Activated T-cell treated with anti-CD3 and anti-CD28 coated beads, Interleukin-2, amount 50 U/mL, for 72 hours (primary cell): ENCODE measurements at regions not wholly inside any gene's neighbourhood (a gene's known extent, or its start where the extent isn't known, plus 50 kb on each side); places are given as distances from the start of the nearest gene placed in this dataset.

Experiments
- ATAC-seq, 2 donors: fragments of 150-1000 bp; cut with Tn5 transposase; replicated peaks in 1 of 2; 2 replicates each; pipeline ENCODE4 v1.10.0; 2021; ENCODE audit warnings: moderate library complexity in 2 of 2, mild to moderate bottlenecking in 1 of 2
- DNase-seq, 2 donors: peaks; one replicate each; pipeline ENCODE4 v3.0.0; 2021 to 2022; ENCODE audit warnings: mixed read lengths in 1 of 2
- H3K27ac Mint-ChIP-seq: one replicate; pipeline ENCODE4 v1.8.0; 2022; ENCODE audit warnings: mild to moderate bottlenecking, moderate library complexity, mixed read lengths
- H3K27me3 Mint-ChIP-seq: one replicate; pipeline ENCODE4 v1.8.0; 2022; ENCODE audit warnings: low read depth, mixed read lengths
- H3K36me3 Mint-ChIP-seq, 2 donors: one replicate each; pipeline ENCODE4 v1.8.0; 2022; ENCODE audit warnings: mixed read lengths in 2 of 2, mild to moderate bottlenecking in 1 of 2; ENCODE audit not compliant: insufficient read depth in 2 of 2
- H3K4me1 Mint-ChIP-seq: one replicate; pipeline ENCODE4 v1.8.0; 2022; ENCODE audit warnings: low read depth, mixed read lengths
- H3K4me3 Mint-ChIP-seq, 2 donors: one replicate each; pipeline ENCODE4 v1.8.0; 2022; ENCODE audit warnings: mild to moderate bottlenecking in 2 of 2, mixed read lengths in 2 of 2, moderate library complexity in 2 of 2
- H3K9me3 Mint-ChIP-seq, 2 donors: one replicate each; pipeline ENCODE4 v1.8.0; 2022; ENCODE audit warnings: mixed read lengths in 2 of 2

DNA sequence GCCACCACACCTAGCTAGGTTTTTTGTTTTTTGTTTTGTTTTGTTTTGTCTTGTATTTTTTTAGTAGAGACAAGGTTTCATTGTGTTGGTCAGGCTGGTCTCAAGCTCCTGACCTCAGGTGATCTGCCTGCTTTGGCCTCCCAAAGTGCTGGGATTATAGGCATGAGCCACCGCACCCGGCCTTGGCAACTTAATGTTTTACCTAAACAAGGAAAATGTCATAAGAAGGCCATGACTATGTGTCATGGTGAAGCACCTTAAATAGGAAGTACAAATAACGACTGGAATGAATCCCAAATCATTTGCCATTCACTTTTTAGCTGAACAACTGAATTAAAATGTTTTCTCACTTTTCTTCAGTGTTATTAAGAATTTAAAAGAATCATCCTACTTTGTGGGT is 465.2 kb downstream of the KCTD12 start:
- no peaks in the 10 kb centered on the region for H3K4me1 Mint-ChIP-seq
- no peak overlapping the region for H3K27ac Mint-ChIP-seq
- H3K4me3 Mint-ChIP-seq = no peak overlapping the region
- no peak for ATAC-seq
- no peaks in the 10 kb centered on the region for H3K9me3 Mint-ChIP-seq
- H3K27me3 Mint-ChIP-seq = no peaks in the 10 kb centered on the region
- no peaks in the 10 kb centered on the region for H3K36me3 Mint-ChIP-seq
- no peak for DNase-seq

GRCh38 chr13:76418404-76418803 is 467.8 kb downstream of the KCTD12 start:
- ATAC-seq = no peak
- Mint-ChIP-seq H3K27ac (no peak overlapping the region), H3K27me3 (no peaks in the 10 kb centered on the region), H3K4me1 (no peaks in the 10 kb centered on the region), H3K4me3 (no peak overlapping the region), H3K36me3 (no peaks in the 10 kb centered on the region), H3K9me3 (no peaks in the 10 kb centered on the region)
- no peak for DNase-seq

GRCh38 chr13:76414320-76414719 is 471.9 kb downstream of the KCTD12 start:
- DNase-seq (no peak), ATAC-seq (no peak)
- no peak overlapping the region for H3K27ac Mint-ChIP-seq
- H3K36me3 Mint-ChIP-seq = no peaks in the 10 kb centered on the region
- H3K9me3 Mint-ChIP-seq = no peaks in the 10 kb centered on the region
- H3K27me3 Mint-ChIP-seq = no peaks in the 10 kb centered on the region
- no peak overlapping the region for H3K4me3 Mint-ChIP-seq
- no peaks in the 10 kb centered on the region for H3K4me1 Mint-ChIP-seq

GRCh38 chr13:76406243-76406642 is 480.0 kb downstream of the KCTD12 start:
- DNase-seq (no peak), ATAC-seq (no peak)
- H3K9me3 Mint-ChIP-seq = no peaks in the 10 kb centered on the region
- H3K27me3 Mint-ChIP-seq = no peaks in the 10 kb centered on the region
- H3K27ac Mint-ChIP-seq = no peak overlapping the region
- H3K4me3 Mint-ChIP-seq = no peak overlapping the region
- H3K36me3 Mint-ChIP-seq = no peaks in the 10 kb centered on the region
- H3K4me1 Mint-ChIP-seq = no peaks in the 10 kb centered on the region

DNA sequence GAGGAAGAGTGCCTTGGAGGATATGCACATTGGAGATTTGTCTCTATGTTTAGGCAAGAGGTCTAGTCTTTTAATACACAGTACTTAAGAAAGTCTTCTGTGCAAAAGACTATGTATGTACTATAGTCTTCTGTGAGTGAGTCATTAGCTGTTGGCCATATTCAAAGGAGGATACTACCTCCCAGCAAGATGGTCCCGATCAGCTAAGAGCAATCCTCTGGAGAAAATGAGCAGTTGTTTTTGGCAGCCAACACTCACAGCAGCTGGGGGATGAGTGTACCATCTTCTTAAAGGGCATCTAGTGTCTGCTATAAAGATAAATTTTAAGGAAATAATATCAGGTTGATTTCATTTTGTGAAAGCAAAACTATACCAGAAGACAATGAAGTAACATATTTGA is 487.8 kb downstream of the KCTD12 start:
- DNase-seq = no peak
- Mint-ChIP-seq H3K27me3 (no peaks in the 10 kb centered on the region), H3K4me3 (no peak overlapping the region), H3K9me3 (peaks cover 0 to 1% of the 10 kb centered on the region in 2 donors), H3K36me3 (no peaks in the 10 kb centered on the region), H3K4me1 (peaks cover 8% of the 10 kb centered on the region), H3K27ac (no peak overlapping the region)
- no peak for ATAC-seq

DNA sequence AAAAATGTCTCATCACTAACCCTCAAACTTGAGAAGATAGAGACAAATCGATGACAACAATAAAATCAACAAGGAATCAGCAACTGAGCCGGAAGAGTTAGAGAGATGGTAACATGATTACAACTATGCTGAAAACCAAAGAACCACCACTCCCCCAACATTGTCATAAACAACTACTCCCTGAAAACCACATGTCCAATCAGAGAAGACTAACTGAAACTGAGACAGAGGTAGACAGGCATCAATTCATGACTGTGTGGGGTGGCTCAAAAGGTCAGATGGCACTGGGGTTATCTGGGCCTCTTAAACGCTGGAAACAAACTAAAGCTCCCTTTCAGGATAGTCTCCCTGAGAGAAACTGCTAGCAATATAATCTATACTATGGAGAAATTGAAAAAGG is 488.8 kb downstream of the KCTD12 start:
- Mint-ChIP-seq H3K27me3 (no peaks in the 10 kb centered on the region), H3K9me3 (peaks cover 0 to 1% of the 10 kb centered on the region in 2 donors), H3K4me1 (peaks cover 8% of the 10 kb centered on the region), H3K4me3 (peak overlapping the region; percentile 5 to 22), H3K27ac (peak overlapping the region; percentile 36), H3K36me3 (no peaks in the 10 kb centered on the region)
- ATAC-seq = peak; percentile 79 to 95
- DNase-seq = peak; percentile 1 to 4

DNA sequence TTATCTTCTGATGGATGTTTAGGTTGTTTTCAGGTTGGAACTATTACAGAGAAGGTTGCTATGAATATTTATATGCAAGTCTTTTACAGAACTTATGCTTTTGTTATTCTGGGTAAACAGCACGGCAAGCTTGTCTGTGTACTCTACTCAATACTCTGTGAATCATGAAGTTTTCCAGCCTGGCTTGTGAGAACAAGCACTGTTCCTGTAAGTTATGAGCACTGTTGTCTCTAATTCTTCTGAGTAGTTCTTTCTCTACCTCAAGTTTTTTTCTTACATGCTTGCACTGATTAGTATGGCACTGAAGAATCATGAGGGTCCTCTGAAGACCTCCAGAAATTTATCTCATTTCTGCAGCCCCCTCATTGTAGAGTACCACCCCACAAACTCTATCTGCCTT is 496.9 kb downstream of the KCTD12 start:
- no peak overlapping the region for H3K27ac Mint-ChIP-seq
- no peak overlapping the region for H3K4me3 Mint-ChIP-seq
- no peaks in the 10 kb centered on the region for H3K9me3 Mint-ChIP-seq
- no peaks in the 10 kb centered on the region for H3K27me3 Mint-ChIP-seq
- DNase-seq (no peak), ATAC-seq (no peak)
- no peaks in the 10 kb centered on the region for H3K36me3 Mint-ChIP-seq
- H3K4me1 Mint-ChIP-seq = no peaks in the 10 kb centered on the region

GRCh38 chr13:76387566-76387965 is 498.6 kb downstream of the KCTD12 start:
- DNase-seq (no peak), ATAC-seq (no peak)
- H3K27ac Mint-ChIP-seq = no peak overlapping the region
- H3K27me3 Mint-ChIP-seq = no peaks in the 10 kb centered on the region
- no peaks in the 10 kb centered on the region for H3K36me3 Mint-ChIP-seq
- no peaks in the 10 kb centered on the region for H3K4me1 Mint-ChIP-seq
- no peaks in the 10 kb centered on the region for H3K9me3 Mint-ChIP-seq
- no peak overlapping the region for H3K4me3 Mint-ChIP-seq

DNA sequence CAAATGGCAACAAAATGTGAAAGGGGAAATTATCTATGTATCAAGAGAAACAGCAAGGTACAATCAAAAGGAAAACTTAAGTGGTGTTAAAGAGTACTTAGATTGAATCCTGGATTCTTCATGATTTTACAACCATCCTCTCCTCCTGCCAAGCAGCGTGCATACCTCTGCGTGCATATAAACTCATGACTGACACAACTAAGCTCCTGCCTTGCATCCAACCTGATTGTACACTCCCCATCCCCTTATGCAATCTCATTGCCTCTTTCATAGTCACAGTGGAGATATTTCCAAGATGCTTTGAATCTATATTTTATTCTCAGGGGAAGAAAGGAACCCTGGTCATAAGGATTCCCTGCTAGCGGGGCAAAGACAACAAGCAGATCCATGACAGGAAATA is 499.9 kb downstream of the KCTD12 start:
- no peaks in the 10 kb centered on the region for H3K9me3 Mint-ChIP-seq
- no peaks in the 10 kb centered on the region for H3K4me1 Mint-ChIP-seq
- ATAC-seq (no peak), DNase-seq (no peak)
- no peaks in the 10 kb centered on the region for H3K27me3 Mint-ChIP-seq
- no peak overlapping the region for H3K4me3 Mint-ChIP-seq
- H3K36me3 Mint-ChIP-seq = no peaks in the 10 kb centered on the region
- no peak overlapping the region for H3K27ac Mint-ChIP-seq

- H3K27ac Mint-ChIP-seq = no peak overlapping the region
- H3K9me3 Mint-ChIP-seq = no peaks in the 10 kb centered on the region
- H3K4me1 Mint-ChIP-seq = no peaks in the 10 kb centered on the region
- no peaks in the 10 kb centered on the region for H3K36me3 Mint-ChIP-seq
- H3K4me3 Mint-ChIP-seq = no peak overlapping the region
- ATAC-seq = no peak
- H3K27me3 Mint-ChIP-seq = no peaks in the 10 kb centered on the region
- DNase-seq = no peak
These were observed 500.6 kb downstream of the KCTD12 start for GRCh38 chr13:76385586-76385985.

DNA sequence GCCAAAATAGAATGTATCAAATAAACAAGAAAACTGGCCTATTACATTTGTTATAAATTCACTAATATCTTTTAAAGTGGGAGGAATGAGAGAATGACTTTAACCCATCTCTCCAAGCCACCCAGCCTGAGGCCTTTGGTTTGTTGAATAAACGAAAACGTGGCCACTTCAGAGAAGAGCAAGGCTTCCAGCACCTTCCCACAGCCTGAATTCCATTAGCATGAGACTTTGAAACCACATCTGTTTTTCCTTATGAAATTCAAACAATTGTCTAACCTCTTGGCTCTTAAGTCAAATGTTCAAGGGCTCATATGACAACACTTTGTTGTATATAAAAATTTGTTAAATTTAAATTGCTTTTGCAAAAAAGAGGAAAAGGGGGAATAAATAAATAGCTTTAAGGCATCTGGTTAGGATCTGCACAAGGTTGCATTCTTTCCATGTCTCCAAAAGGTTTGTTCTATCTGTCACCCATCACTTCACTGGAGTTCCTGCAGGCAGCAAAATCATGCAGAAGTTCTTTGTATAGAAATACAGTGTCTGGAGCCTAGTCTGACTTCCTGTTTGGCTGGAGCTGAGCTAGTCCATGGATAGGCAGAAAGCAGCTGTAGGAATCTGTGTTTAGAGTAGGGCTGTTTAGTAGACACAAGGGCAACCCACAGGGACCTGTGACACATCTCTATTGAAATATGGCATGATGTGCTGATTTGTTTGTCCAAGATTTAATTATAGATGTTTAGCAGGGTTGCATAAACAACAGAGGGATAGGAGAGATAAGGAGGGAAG is 502.3 kb downstream of the KCTD12 start:
- ATAC-seq = no peak
- Mint-ChIP-seq H3K9me3 (no peaks in the 10 kb centered on the region), H3K4me3 (no peak overlapping the region), H3K4me1 (no peaks in the 10 kb centered on the region), H3K27ac (no peak overlapping the region), H3K36me3 (no peaks in the 10 kb centered on the region), H3K27me3 (no peaks in the 10 kb centered on the region)
- DNase-seq = no peak

DNA sequence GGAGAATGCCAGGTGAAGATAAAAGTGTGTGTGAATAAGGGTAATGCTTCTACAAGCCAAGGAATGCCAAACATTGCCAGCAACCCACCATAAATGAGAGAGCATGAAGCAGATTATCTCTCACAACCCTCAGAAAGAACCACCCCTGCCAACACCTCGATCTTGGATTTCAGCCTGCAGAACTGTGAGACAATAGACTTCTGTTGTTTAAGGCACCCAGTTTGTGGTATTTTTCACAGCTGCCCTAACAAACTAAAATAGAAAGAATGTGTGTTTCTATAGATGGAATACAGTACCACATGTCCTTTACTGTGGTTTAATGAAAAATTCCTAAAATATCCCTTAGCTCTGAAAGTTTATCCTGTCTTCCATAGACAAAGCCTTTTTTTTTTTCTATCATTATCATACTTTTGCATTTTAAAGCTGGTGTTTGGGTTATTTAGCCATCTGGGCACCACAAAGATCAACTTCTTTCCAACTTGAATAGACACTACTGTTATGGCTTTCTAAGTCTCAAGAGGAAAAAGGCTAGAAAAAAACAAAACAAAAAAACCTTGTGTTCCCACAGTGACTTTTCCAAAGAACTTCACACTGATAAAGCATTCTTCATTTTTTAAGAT is 505.6 kb downstream of the KCTD12 start:
- no peak for DNase-seq
- H3K4me1 Mint-ChIP-seq = no peaks in the 10 kb centered on the region
- ATAC-seq = no peak
- H3K27ac Mint-ChIP-seq = no peak overlapping the region
- H3K4me3 Mint-ChIP-seq = no peak overlapping the region
- peaks cover 6% of the 10 kb centered on the region for H3K27me3 Mint-ChIP-seq
- no peaks in the 10 kb centered on the region for H3K36me3 Mint-ChIP-seq
- no peaks in the 10 kb centered on the region for H3K9me3 Mint-ChIP-seq

DNA sequence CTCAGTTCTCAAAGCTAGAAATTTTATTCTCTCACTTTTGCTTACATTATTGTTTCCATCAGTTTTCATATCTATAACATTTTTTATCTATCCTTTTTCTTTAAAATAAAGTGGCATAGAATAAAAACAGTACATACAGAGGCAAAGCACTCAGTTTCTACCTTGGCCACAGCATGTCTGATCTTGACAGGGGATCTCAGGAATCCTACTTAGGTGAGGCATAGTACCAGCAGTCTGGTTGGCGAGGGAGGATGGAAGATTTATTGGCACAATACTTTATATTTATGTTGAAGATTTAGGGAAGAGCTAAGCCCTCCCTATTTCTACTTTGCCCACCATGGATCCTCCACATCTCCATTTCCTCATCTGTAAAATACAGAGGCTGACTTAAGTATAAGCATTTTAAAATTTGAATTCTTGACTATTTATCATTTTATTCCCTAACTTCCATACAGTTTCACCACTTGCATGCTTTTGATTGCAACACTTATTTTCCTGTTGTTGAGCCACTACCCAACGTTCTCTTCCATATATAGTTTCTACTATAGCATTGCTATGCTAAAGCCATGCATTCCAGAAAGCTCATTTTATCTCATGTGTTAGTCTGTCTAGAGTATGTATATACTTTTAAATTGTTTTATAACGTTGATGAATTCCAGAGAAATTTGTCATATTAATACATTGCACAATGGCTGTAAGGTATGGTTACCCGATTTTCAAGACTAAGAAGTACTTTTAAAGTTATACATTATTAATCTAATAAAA is 506.7 kb downstream of the KCTD12 start:
- Mint-ChIP-seq H3K27ac (no peak overlapping the region), H3K4me1 (no peaks in the 10 kb centered on the region), H3K4me3 (no peak overlapping the region), H3K27me3 (peaks cover 6% of the 10 kb centered on the region), H3K36me3 (no peaks in the 10 kb centered on the region), H3K9me3 (no peaks in the 10 kb centered on the region)
- DNase-seq (no peak), ATAC-seq (no peak)
